ENCODE measurements at regions not wholly inside any gene's neighbourhood (a gene's known extent, or its start where the extent isn't known, plus 50 kb on each side); places are given as distances from the start of the nearest gene placed in this dataset.

GRCh38 chr3:152778022-152778421 is 56.9 kb upstream of the P2RY1 start:
- POLR2A ChIA-PET, result no interaction called here
- no peaks in the 10 kb centered on the region for H3K4me1 Mint-ChIP-seq (ENCODE audit: low read depth)
- H3K4me3 Mint-ChIP-seq, result no peak overlapping the region
- H3K36me3 Mint-ChIP-seq (ENCODE audit: low read depth), result no peaks in the 10 kb centered on the region
- H3K9me3 ChIP-seq (ENCODE audit: control insufficient read depth in 1 of 2, insufficient read depth in 1 of 2, low read length in 2 of 2), result no peaks in the 10 kb centered on the region
- no peak overlapping the region for H3K4me3 ChIP-seq (ENCODE audit: low read length)
- H3K27me3 ChIP-seq (ENCODE audit: control insufficient read depth in 1 of 2, insufficient read depth in 2 of 2, low read length in 2 of 2), result no peaks in the 10 kb centered on the region
- DNase-seq (no peak), ATAC-seq (ENCODE audit: poor library complexity) (no peak)
- no peaks in the 10 kb centered on the region for H3K4me1 ChIP-seq (ENCODE audit: insufficient read depth, low read length)
- H3K27me3 Mint-ChIP-seq, result no peaks in the 10 kb centered on the region
- H3K36me3 ChIP-seq (ENCODE audit: insufficient read depth, low read length), result no peaks in the 10 kb centered on the region
- H3K9me3 Mint-ChIP-seq, result no peaks in the 10 kb centered on the region
- no peak overlapping the region for H3K27ac ChIP-seq (ENCODE audit: low read depth in 1 of 2, low read length in 2 of 2)
- TF ChIP-seq CTCF (IDR thresholded peaks at IDR 0.05), result no peak
- no peak overlapping the region for H3K27ac Mint-ChIP-seq
- intact Hi-C loops (cut with DNase I, micrococcal nuclease), result no loop called here
- CTCF ChIA-PET, result no interaction called here

DNA sequence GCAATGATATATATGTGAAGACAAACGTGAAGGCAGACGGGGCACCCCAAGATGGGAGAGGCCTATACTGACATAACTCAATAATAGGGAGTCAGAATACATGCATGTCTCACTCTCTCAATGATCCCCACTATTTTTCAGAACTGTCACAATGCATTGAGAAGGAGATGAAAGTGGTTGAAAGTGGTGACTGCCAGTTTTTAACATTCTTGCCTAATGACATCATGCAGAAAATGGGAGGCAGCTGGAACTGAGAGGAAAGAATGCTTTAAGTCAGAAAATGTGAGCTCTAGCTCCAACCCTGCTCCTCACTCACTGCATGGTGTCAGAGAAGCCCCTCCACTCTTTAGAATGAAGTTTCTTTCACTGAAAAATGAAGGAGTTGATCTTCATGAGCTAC is 55.3 kb upstream of the P2RY1 start:
- H3K4me1 Mint-ChIP-seq (ENCODE audit: low read depth), result no peaks in the 10 kb centered on the region
- no peak overlapping the region for H3K4me3 ChIP-seq (ENCODE audit: low read length)
- no peaks in the 10 kb centered on the region for H3K9me3 Mint-ChIP-seq
- POLR2A ChIA-PET, result no interaction called here
- H3K9me3 ChIP-seq (ENCODE audit: control insufficient read depth in 1 of 2, insufficient read depth in 1 of 2, low read length in 2 of 2), result no peaks in the 10 kb centered on the region
- H3K36me3 ChIP-seq (ENCODE audit: insufficient read depth, low read length), result no peaks in the 10 kb centered on the region
- no peaks in the 10 kb centered on the region for H3K4me1 ChIP-seq (ENCODE audit: insufficient read depth, low read length)
- DNase-seq (no peak), ATAC-seq (ENCODE audit: poor library complexity) (no peak)
- no peaks in the 10 kb centered on the region for H3K27me3 Mint-ChIP-seq
- no peak overlapping the region for H3K27ac Mint-ChIP-seq
- no peak overlapping the region for H3K4me3 Mint-ChIP-seq
- TF ChIP-seq CTCF (IDR thresholded peaks at IDR 0.05), result no peak
- no peaks in the 10 kb centered on the region for H3K36me3 Mint-ChIP-seq (ENCODE audit: low read depth)
- H3K27me3 ChIP-seq (ENCODE audit: control insufficient read depth in 1 of 2, insufficient read depth in 2 of 2, low read length in 2 of 2), result no peaks in the 10 kb centered on the region
- CTCF ChIA-PET, result no interaction called here
- no peak overlapping the region for H3K27ac ChIP-seq (ENCODE audit: low read depth in 1 of 2, low read length in 2 of 2)
- intact Hi-C loops (cut with DNase I, micrococcal nuclease), result no loop called here

DNA sequence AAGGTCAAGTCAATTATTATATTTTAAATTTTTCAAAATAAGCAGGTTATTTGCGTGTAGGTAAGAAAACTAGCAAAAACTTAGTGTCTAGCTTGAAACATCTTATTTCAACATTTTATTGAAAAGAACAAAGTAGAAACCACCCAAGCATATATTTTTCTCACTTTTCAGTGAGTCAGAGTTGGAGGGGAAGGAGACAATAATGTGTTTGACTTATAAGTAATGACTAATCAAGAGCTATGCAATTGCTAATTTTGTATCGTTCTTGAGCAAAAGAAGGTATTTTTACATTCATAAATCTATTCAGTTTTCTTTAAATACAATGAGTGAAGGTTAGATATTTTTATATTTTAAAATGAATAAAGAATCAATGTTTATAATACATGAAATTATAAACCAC is 54.4 kb upstream of the P2RY1 start:
- ChIA-PET POLR2A (no interaction called here), CTCF (no interaction called here)
- Mint-ChIP-seq H3K4me1 (ENCODE audit: low read depth) (no peaks in the 10 kb centered on the region), H3K27me3 (no peaks in the 10 kb centered on the region), H3K27ac (no peak overlapping the region), H3K4me3 (no peak overlapping the region), H3K9me3 (no peaks in the 10 kb centered on the region), H3K36me3 (ENCODE audit: low read depth) (no peaks in the 10 kb centered on the region)
- DNase-seq (no peak), ATAC-seq (ENCODE audit: poor library complexity) (no peak)
- H3K36me3 ChIP-seq (ENCODE audit: insufficient read depth, low read length), result no peaks in the 10 kb centered on the region
- no peak for TF ChIP-seq CTCF (IDR thresholded peaks at IDR 0.05)
- intact Hi-C loops (cut with DNase I, micrococcal nuclease), result no loop called here
- H3K4me1 ChIP-seq (ENCODE audit: insufficient read depth, low read length), result no peaks in the 10 kb centered on the region
- no peak overlapping the region for H3K4me3 ChIP-seq (ENCODE audit: low read length)
- H3K27me3 ChIP-seq (ENCODE audit: control insufficient read depth in 1 of 2, insufficient read depth in 2 of 2, low read length in 2 of 2), result no peaks in the 10 kb centered on the region
- no peak overlapping the region for H3K27ac ChIP-seq (ENCODE audit: low read depth in 1 of 2, low read length in 2 of 2)
- H3K9me3 ChIP-seq (ENCODE audit: control insufficient read depth in 1 of 2, insufficient read depth in 1 of 2, low read length in 2 of 2), result no peaks in the 10 kb centered on the region

All from CD4-positive, alpha-beta T cell (primary cell).